Lower leg skin (tissue), 3 donors: ENCODE measurements at regions not wholly inside any gene's neighbourhood (a gene's known extent, or its start where the extent isn't known, plus 50 kb on each side); places are given as distances from the start of the nearest gene placed in this dataset.

Experiments used
- POLR2A ChIP-seq, 2 donors: fragments of 450-650 bp; IDR thresholded peaks; one replicate each; pipeline ENCODE4 v1.6.1; 2016 to 2017; ENCODE audit warnings: antibody characterized with exemption in 2 of 2, mild to moderate bottlenecking in 1 of 2, moderate library complexity in 1 of 2
- TF ChIP-seq, protein P1 (sequence below), 3 donors: fragments of 450-650 bp; IDR thresholded peaks; one replicate each; pipeline ENCODE4 v1.5.1; 2016; ENCODE audit warnings: antibody characterized with exemption in 3 of 3, mild to moderate bottlenecking in 3 of 3, moderate library complexity in 2 of 3

- TF ChIP-seq, protein P1, sequence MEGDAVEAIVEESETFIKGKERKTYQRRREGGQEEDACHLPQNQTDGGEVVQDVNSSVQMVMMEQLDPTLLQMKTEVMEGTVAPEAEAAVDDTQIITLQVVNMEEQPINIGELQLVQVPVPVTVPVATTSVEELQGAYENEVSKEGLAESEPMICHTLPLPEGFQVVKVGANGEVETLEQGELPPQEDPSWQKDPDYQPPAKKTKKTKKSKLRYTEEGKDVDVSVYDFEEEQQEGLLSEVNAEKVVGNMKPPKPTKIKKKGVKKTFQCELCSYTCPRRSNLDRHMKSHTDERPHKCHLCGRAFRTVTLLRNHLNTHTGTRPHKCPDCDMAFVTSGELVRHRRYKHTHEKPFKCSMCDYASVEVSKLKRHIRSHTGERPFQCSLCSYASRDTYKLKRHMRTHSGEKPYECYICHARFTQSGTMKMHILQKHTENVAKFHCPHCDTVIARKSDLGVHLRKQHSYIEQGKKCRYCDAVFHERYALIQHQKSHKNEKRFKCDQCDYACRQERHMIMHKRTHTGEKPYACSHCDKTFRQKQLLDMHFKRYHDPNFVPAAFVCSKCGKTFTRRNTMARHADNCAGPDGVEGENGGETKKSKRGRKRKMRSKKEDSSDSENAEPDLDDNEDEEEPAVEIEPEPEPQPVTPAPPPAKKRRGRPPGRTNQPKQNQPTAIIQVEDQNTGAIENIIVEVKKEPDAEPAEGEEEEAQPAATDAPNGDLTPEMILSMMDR (IDR thresholded peaks at IDR 0.05) = no peak
- TF ChIP-seq POLR2A (IDR thresholded peaks at IDR 0.05) = no peak
Measured at GRCh38 chr1:173341307-173341706, 134.2 kb upstream of the TNFSF4 start.
